SJCRH30 (cell line): ENCODE measurements at regions not wholly inside any gene's neighbourhood (a gene's known extent, or its start where the extent isn't known, plus 50 kb on each side); places are given as distances from the start of the nearest gene placed in this dataset.
"Not testable (repeated sequence)": the region's sequence is repeated elsewhere in the genome, so short reads cannot be mapped to it uniquely, and the experiment has no call there.

Experiments used
- DNase-seq, 2 experiments: peaks; one replicate each; pipeline ENCODE4 v3.0.0-alpha.2; 2015 to 2020
- H3K27ac ChIP-seq: fragments of 250-450 bp; sonication (Bioruptor Pico); 2 replicates; pipeline ENCODE4 v1.5.1; 2020; ENCODE audit warnings: mild to moderate bottlenecking, moderate library complexity
- H3K27me3 ChIP-seq: fragments of 250-450 bp; sonication (Bioruptor Pico); 2 replicates; pipeline ENCODE4 v1.5.1; 2020; ENCODE audit warnings: mild to moderate bottlenecking, moderate library complexity
- H3K36me3 ChIP-seq: fragments of 250-450 bp; sonication (Bioruptor Pico); 2 replicates; pipeline ENCODE4 v1.5.1; 2020; ENCODE audit warnings: mild to moderate bottlenecking, moderate library complexity
- H3K4me1 ChIP-seq: fragments of 250-450 bp; sonication (Bioruptor Pico); 2 replicates; pipeline ENCODE4 v1.5.1; 2020; ENCODE audit warnings: mild to moderate bottlenecking, moderate library complexity
- H3K4me3 ChIP-seq: fragments of 250-450 bp; sonication (Bioruptor Pico); 2 replicates; pipeline ENCODE4 v1.5.1; 2020; ENCODE audit warnings: mild to moderate bottlenecking, moderate library complexity
- H3K9me3 ChIP-seq: fragments of 250-450 bp; sonication (Bioruptor Pico); replicated peaks from 2 replicates; pipeline ENCODE4 v1.5.1; 2020; ENCODE audit warnings: mild to moderate bottlenecking, moderate library complexity

DNA sequence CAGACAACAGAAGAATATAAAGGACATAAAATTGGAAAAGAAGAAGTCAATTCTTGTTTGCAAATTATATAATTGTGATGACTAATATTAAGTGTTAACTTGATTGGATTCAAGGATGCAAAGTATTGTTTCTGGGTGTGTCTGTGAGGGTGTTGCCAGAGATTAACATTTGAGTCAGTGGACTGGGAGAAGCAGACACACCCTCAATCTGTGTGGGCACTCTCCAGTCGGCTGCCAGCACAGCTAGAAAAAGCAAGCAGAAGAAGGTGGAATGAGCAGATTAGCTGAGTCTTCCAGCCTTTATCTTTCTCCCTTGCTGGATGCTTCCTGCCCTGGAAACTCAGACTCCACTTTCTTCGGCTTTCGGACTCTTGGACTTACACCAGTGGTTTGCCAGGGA is 51.7 kb downstream of the UBE2NL start:
- no peaks in the 10 kb centered on the region for H3K9me3 ChIP-seq
- H3K27ac ChIP-seq: no peak overlapping the region
- no peak overlapping the region for H3K4me3 ChIP-seq
- DNase-seq: no peak
- no peaks in the 10 kb centered on the region for H3K27me3 ChIP-seq
- no peaks in the 10 kb centered on the region for H3K36me3 ChIP-seq
- 0 out of 2 replicates have a peak, but pooled peaks cover 3% of the 10 kb centered on the region for H3K4me1 ChIP-seq

DNA sequence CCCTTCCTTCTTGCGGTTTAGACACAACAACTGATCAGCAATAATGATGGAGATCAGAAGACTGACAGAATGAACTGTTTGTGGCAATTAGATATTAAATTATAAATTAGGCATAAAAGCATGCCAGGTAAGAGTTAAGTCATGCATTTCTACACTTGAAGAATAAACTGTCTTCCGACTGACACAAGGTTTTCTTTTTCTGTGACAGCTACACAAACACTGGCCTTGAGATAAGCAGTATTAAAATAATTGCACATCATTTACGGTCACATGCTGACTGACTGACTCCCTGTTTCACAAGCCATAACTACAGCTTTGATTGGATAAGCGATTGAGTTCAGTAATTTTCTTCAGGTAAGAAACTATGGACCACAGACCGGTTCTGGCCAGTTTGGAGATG is 56.2 kb downstream of the UBE2NL start:
- Histone ChIP-seq H3K27me3 (no peaks in the 10 kb centered on the region), H3K9me3 (no peaks in the 10 kb centered on the region), H3K36me3 (no peaks in the 10 kb centered on the region), H3K4me1 (0 out of 2 replicates have a peak, but pooled peaks cover 3% of the 10 kb centered on the region), H3K27ac (no peak overlapping the region), H3K4me3 (no peak overlapping the region)
- no peak for DNase-seq

DNA sequence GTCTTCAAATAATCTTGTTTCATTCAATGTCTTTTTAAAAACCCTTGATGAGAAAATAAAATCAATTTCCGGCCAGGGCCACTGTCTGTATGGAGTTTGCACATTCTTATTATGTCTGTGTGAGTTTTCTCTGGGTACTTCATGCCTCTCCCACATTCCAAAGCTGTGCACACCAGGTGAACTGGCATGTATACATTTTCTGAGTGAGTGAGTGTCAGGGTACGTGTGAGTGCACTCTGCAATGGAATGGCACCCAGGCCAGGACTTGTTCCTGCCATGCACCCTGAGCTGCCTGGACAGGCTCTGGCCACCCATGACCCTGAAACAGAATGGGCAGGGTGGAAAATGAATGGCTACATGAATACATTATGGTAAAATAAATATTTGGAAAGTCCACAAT is 61.3 kb downstream of the UBE2NL start:
- no peak overlapping the region for H3K27ac ChIP-seq
- no peaks in the 10 kb centered on the region for H3K4me1 ChIP-seq
- no peak for DNase-seq
- H3K36me3 ChIP-seq: no peaks in the 10 kb centered on the region
- no peaks in the 10 kb centered on the region for H3K27me3 ChIP-seq
- no peak overlapping the region for H3K4me3 ChIP-seq
- H3K9me3 ChIP-seq: no peaks in the 10 kb centered on the region

DNA sequence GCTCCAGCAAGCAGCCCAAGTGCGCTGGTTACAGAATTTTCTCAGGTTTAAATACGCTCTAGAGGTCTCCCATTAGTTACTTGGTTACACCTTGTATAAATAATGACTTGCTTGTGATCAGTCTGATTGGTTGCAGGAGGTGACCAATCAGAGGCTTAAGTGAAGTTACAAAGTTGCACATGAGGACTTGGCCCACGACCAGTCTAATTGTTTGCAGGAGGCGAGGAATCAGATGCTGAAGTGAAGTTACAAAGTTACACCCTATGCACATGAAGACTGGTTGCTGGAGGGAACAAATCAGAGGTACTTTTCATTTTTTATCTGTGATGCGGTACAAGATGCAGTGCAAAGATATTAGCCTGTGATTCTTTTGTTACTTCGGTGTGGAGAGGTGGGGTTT is 80.7 kb downstream of the UBE2NL start:
- DNase-seq: no peak
- H3K4me1 ChIP-seq: no peaks in the 10 kb centered on the region
- no peaks in the 10 kb centered on the region for H3K36me3 ChIP-seq
- no peak overlapping the region for H3K4me3 ChIP-seq
- no peak overlapping the region for H3K27ac ChIP-seq
- H3K27me3 ChIP-seq: no peaks in the 10 kb centered on the region
- H3K9me3 ChIP-seq: no peaks in the 10 kb centered on the region

DNA sequence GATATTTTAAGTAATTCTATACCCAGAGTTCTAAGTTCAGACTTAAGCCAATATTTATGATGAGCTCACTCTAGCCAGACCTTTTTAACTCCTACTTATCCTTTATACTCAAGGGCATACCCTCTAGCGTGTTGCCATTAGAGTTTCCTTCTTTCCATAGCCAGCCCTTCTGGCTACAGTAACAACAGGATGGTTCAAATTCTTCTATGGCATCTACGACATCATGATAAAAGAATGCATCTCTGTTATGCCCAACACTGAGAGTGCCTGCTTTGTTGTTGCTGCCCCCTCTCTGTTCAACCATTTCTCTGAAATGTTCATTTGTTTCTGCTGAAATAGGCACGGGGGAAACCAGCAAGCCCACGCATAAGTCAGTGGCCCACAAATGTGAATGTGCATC is 104.5 kb downstream of the UBE2NL start:
- no peak overlapping the region for H3K27ac ChIP-seq
- no peaks in the 10 kb centered on the region for H3K27me3 ChIP-seq
- no peak overlapping the region for H3K4me3 ChIP-seq
- no peaks in the 10 kb centered on the region for H3K36me3 ChIP-seq
- H3K9me3 ChIP-seq: no peaks in the 10 kb centered on the region
- peak in 1 of 2 experiments; percentile 4 for DNase-seq
- H3K4me1 ChIP-seq: no peaks in the 10 kb centered on the region

DNA sequence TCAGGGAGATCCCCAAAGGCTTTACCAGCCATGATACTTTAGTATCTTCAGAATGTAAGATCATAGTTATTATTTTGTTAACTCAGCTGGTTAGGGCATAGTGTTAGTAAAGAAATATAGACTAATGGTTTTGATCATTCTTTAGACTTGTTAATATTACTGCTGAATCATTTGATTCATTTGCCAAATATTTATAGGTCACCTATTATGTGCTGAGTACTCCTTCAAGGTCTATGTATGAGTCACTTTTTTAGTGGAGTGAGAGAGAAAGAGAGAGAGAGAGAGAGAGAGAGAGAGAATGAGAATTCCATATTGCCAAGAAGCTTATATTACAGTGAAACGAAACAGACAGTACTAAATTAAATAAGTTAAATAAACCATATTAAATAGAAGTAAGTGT is 110.3 kb downstream of the UBE2NL start:
- H3K36me3 ChIP-seq: no peaks in the 10 kb centered on the region
- H3K4me3 ChIP-seq: no peak overlapping the region
- no peak overlapping the region for H3K27ac ChIP-seq
- no peaks in the 10 kb centered on the region for H3K27me3 ChIP-seq
- no peaks in the 10 kb centered on the region for H3K4me1 ChIP-seq
- DNase-seq: no peak
- H3K9me3 ChIP-seq: no peaks in the 10 kb centered on the region

DNA sequence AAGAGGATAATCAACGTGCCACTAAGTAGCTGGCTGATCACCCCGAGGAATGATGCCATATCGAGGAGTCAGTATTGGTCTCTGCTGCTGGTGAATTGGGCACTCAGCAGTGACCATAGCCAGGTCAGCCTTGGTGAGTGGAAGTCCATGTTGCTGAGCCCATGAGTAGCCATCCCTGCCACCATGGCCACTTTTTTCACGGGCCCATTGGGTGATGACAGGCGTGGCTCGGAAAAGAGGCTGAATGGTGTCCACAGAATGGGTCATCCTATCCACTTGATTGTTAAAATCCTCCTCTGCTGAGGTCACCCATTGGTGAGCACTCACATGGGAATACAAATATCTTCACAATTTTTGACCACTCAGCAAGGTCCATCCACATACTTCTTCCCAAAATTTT is 114.4 kb downstream of the UBE2NL start:
- no peaks in the 10 kb centered on the region for H3K36me3 ChIP-seq
- no peaks in the 10 kb centered on the region for H3K4me1 ChIP-seq
- H3K9me3 ChIP-seq: no peaks in the 10 kb centered on the region
- H3K27ac ChIP-seq: no peak overlapping the region
- no peak for DNase-seq
- H3K27me3 ChIP-seq: no peaks in the 10 kb centered on the region
- no peak overlapping the region for H3K4me3 ChIP-seq

DNA sequence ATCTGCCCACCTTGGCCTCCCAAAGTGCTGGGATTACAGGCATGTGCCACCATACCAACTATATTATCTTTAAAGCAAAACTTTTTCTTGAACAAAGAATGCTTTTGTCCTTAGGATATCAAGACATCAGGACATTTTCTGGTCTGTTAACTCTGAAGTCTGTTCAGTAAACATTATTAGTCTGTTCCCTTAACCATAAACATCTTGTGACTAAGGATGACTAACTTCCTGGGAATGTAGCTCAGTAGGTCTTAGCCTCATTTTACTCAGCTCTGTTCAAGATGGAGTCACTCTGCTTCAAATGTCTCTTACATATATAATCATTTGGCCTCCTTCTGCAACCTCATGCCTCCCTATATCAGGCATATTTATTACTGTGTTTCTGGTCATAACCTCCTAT is 122.9 kb downstream of the UBE2NL start:
- Histone ChIP-seq H3K27ac (no peak overlapping the region), H3K36me3 (no peaks in the 10 kb centered on the region), H3K27me3 (no peaks in the 10 kb centered on the region), H3K4me3 (no peak overlapping the region), H3K4me1 (no peaks in the 10 kb centered on the region), H3K9me3 (no peaks in the 10 kb centered on the region)
- DNase-seq: peak in 1 of 2 experiments; percentile 0

DNA sequence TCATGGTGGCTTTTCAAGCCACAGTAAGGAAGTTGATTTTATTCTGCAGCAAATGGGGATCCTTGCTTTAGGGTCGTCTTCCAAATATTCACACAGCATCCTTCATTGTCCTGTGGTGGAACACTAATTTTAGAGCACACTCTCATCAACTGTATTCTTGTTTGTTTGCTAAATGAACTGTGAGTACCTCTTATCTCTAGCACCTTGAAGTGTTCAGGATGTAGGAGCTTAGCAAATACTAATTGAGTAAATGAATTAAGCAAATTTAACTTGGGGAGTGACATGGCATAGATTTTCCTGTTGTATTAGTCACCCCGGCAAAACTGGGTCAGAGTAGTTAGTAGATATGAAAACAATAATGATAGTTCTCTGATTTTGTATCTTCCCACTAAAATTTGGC is 156.9 kb downstream of the UBE2NL start:
- Histone ChIP-seq H3K9me3 (no peaks in the 10 kb centered on the region), H3K4me3 (no peak overlapping the region), H3K27me3 (no peaks in the 10 kb centered on the region), H3K4me1 (no peaks in the 10 kb centered on the region), H3K27ac (no peak overlapping the region), H3K36me3 (no peaks in the 10 kb centered on the region)
- no peak for DNase-seq

DNA sequence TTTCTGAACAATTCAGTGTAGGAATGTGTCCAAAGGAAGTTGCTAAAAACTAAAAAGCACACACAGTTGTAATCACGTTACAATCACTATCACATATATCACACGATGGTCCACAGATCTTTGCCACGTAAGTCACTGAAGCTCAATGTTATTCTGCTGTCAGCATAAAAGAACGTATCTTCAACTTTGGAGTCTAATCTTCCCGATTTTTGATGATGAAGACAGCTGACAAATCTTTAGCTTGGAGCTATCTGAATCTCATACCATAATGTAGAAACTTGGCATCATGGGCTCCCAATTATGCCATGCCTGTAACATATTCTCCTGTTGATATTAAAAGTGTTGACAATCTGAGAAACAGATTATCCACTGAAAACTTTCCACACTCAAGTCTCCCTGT is 158.4 kb downstream of the UBE2NL start:
- Histone ChIP-seq H3K27ac (no peak overlapping the region), H3K27me3 (no peaks in the 10 kb centered on the region), H3K36me3 (no peaks in the 10 kb centered on the region), H3K9me3 (no peaks in the 10 kb centered on the region), H3K4me1 (no peaks in the 10 kb centered on the region), H3K4me3 (no peak overlapping the region)
- DNase-seq: no peak

DNA sequence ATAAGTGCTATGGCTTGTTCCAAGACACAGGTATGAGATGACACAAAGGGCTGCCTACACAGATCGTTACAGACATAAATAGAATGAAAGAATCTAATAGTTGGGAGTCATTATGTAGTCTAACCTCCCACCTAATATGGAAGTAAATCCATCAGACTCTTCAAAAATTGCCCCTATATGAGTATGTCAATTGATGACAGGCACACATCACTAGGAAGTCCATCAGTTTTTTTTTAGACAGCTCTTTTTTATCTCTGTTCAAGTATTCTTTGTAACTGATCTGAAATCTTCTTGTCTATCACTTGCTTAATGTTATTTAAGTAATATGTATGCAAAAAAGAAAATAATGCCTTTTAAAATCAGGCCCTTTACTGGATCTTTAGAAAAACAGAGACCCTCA is 191.6 kb downstream of the UBE2NL start:
- no peak overlapping the region for H3K4me3 ChIP-seq
- H3K9me3 ChIP-seq: no peaks in the 10 kb centered on the region
- DNase-seq: no peak
- H3K36me3 ChIP-seq: no peaks in the 10 kb centered on the region
- no peak overlapping the region for H3K27ac ChIP-seq
- no peaks in the 10 kb centered on the region for H3K4me1 ChIP-seq
- H3K27me3 ChIP-seq: no peaks in the 10 kb centered on the region

DNA sequence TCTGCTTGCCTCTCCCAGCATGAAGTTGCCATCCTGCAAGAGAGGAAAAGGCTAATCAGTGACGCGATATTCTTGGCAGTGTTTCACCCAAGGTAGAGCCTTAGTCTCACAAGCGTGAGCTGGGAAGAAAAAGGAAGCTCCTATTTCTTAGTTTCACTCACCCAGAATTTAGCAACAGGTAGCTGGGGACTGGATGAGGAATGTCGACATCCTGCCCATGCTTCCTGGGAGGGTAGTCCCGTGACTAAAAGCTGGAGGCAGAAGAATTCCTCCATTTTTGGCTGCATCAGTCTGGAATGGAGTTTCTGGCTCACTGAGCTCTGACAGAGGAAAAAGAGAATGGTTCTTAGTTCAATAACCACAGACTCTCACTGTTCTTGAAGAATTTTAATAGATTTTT is 198.4 kb downstream of the UBE2NL start:
- H3K9me3 ChIP-seq, H3K4me1 ChIP-seq, H3K27me3 ChIP-seq, H3K27ac ChIP-seq, H3K4me3 ChIP-seq, H3K36me3 ChIP-seq, DNase-seq: not testable (repeated sequence)

DNA sequence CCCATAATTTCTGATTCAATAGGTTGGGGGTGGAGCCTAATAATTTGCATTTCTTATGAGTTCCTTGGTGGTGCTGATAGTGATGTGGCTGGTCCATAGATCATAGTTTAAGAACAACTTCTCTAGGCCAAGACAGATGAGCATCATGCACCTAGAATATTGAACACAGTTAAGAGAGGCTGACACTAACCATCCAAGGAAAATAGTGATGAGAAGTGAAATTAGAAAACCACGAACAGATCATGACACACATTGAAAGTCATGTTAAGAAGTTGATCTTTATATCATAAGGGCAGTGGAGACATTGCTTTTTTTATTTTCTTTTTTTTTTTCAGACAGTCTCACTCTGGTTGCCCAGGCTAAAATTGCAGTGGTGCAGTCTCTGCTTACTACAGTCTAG is 205.8 kb downstream of the UBE2NL start:
- not testable (repeated sequence) for H3K36me3 ChIP-seq, H3K4me3 ChIP-seq, H3K27me3 ChIP-seq, H3K9me3 ChIP-seq, DNase-seq, H3K27ac ChIP-seq, H3K4me1 ChIP-seq

DNA sequence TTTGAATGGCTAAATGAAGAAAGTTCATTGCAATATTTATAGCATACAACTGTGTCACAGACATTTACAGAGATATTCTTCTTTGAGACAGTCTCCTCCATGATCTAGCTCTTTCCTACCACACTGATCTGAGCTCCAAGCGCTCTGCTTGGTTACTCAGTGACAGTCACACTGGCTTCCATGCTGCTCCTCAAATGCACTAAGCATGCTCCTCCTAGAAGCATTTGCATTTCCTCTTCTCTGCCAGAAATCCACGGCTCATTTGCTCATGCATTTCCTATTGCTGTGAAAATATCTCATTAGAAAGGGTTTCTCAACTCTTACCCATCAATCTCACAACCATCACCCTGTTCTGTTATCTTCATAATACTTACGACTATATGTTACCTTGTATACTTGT is 208.2 kb downstream of the UBE2NL start:
- not testable (repeated sequence) for H3K27me3 ChIP-seq, H3K9me3 ChIP-seq, H3K4me3 ChIP-seq, H3K4me1 ChIP-seq, H3K36me3 ChIP-seq, H3K27ac ChIP-seq, DNase-seq

DNA sequence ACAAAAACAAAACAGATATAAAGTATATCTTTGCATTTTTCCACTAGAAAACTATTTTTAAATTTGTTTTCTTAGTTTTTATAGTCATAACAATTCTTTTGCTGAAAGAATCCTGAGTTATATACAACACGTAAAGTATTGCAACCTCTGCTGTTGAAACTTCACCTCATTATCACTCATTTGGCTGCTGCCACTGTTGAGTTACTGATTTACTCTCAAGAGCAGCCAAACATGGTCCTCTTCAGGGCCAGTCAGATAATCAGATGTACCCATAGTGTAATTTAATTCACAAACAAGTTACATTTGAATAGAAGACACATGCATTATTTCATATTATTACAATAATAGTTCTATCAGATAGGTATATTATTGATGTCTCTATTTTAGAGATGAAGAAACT is 235.6 kb downstream of the UBE2NL start:
- not testable (repeated sequence) for H3K27ac ChIP-seq, H3K4me3 ChIP-seq, H3K36me3 ChIP-seq, H3K4me1 ChIP-seq, DNase-seq, H3K27me3 ChIP-seq, H3K9me3 ChIP-seq

DNA sequence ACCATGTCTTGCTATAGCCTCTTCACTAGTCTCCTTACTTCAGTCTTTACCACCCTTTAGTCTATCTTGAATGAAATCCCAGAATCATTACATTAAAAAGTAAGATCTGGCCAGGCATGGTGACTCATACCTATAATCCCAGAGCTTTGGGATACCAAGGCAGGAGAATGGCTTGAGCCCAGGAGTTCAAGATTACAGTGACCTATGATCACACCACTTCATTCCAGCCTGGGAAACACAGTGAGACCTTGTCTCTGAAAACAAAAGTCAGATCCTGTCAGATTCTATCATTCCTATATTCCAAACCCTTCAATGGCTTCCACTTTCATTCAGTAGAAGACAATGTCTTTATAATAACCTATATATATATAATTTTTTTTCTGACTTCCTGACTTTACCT is 237.7 kb downstream of the UBE2NL start:
- not testable (repeated sequence) for H3K9me3 ChIP-seq, H3K4me1 ChIP-seq, DNase-seq, H3K27me3 ChIP-seq, H3K4me3 ChIP-seq, H3K27ac ChIP-seq, H3K36me3 ChIP-seq

DNA sequence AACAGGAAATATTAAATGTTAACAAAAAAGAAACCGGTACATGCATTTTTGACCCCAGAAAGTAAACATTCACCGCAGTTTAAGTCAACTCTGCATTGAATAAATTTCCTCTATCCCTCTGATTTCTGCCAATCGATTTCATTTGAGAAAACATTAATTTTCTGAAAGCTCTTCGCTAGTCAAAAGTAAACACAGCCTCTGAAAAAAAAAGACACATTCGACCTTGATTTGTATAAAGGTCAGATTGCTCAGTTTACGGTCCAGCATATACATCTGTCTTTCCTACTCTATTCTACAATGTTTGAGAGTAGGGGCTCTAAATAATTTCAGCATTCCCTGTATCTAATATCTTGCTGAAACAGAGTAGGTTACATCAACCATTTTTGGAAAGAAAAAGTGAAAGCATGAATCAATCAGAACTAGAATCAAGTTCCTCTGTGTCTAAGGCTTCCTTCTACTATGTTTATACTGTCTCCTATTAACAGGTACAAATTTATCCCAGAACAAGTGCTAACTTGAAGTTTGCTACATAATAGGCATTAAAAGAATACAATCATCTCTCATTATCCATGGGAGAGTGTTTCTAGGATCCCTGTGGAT is 243.8 kb downstream of the UBE2NL start:
- H3K4me1 ChIP-seq, DNase-seq, H3K36me3 ChIP-seq, H3K9me3 ChIP-seq, H3K27me3 ChIP-seq, H3K4me3 ChIP-seq, H3K27ac ChIP-seq: not testable (repeated sequence)
